22Rv1 (cell line): ENCODE measurements at regions not wholly inside any gene's neighbourhood (a gene's known extent, or its start where the extent isn't known, plus 50 kb on each side); places are given as distances from the start of the nearest gene placed in this dataset.

Experiments used
- ZFX ChIP-seq: fragments of 450-650 bp; IDR thresholded peaks from 2 replicates; pipeline ENCODE4 v1.6.1; 2017; ENCODE audit warnings: antibody characterized with exemption, borderline replicate concordance
- TF ChIP-seq, protein P1 (sequence below): fragments of 450-650 bp; IDR thresholded peaks from 2 replicates; pipeline ENCODE4 v1.5.1; 2017; ENCODE audit warnings: mild to moderate bottlenecking

GRCh38 chr13:73833325-73834070, 300.7 kb downstream of the KLF12 start:
- TF ChIP-seq, protein P1, sequence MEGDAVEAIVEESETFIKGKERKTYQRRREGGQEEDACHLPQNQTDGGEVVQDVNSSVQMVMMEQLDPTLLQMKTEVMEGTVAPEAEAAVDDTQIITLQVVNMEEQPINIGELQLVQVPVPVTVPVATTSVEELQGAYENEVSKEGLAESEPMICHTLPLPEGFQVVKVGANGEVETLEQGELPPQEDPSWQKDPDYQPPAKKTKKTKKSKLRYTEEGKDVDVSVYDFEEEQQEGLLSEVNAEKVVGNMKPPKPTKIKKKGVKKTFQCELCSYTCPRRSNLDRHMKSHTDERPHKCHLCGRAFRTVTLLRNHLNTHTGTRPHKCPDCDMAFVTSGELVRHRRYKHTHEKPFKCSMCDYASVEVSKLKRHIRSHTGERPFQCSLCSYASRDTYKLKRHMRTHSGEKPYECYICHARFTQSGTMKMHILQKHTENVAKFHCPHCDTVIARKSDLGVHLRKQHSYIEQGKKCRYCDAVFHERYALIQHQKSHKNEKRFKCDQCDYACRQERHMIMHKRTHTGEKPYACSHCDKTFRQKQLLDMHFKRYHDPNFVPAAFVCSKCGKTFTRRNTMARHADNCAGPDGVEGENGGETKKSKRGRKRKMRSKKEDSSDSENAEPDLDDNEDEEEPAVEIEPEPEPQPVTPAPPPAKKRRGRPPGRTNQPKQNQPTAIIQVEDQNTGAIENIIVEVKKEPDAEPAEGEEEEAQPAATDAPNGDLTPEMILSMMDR: no peak
- TF ChIP-seq ZFX: no peak
